ENCODE measurements at regions not wholly inside any gene's neighbourhood (a gene's known extent, or its start where the extent isn't known, plus 50 kb on each side); places are given as distances from the start of the nearest gene placed in this dataset.
"Not testable (repeated sequence)": the region's sequence is repeated elsewhere in the genome, so short reads cannot be mapped to it uniquely, and the experiment has no call there.

GRCh38 chr2:147610496-147611040 is 234.3 kb upstream of the ACVR2A start:
- no peak for DNase-seq (ENCODE audit: low read depth in 3 of 3, low spot score in 1 of 3)

- DNase-seq (ENCODE audit: low read depth in 3 of 3, low spot score in 1 of 3) = no peak
Measured at GRCh38 chr2:147609301-147609700, 235.5 kb upstream of the ACVR2A start.

GRCh38 chr2:147607379-147607778 is 237.4 kb upstream of the ACVR2A start:
- no peak for DNase-seq (ENCODE audit: low read depth in 3 of 3, low spot score in 1 of 3)

GRCh38 chr2:147603876-147604275 is 241.0 kb upstream of the ACVR2A start:
- no peak for DNase-seq (ENCODE audit: low read depth in 3 of 3, low spot score in 1 of 3)

- no peak for DNase-seq (ENCODE audit: low read depth in 3 of 3, low spot score in 1 of 3)
Measured at GRCh38 chr2:147603447-147603846, 241.4 kb upstream of the ACVR2A start.

- DNase-seq (ENCODE audit: low read depth in 3 of 3, low spot score in 1 of 3) = no peak
Measured at GRCh38 chr2:147600646-147601045, 244.2 kb upstream of the ACVR2A start.

- no peak for DNase-seq (ENCODE audit: low read depth in 3 of 3, low spot score in 1 of 3)
Measured at GRCh38 chr2:147600223-147600622, 244.6 kb upstream of the ACVR2A start.

GRCh38 chr2:147595200-147595599 is 249.6 kb upstream of the ACVR2A start:
- no peak for DNase-seq (ENCODE audit: low read depth in 3 of 3, low spot score in 1 of 3)

GRCh38 chr2:147594038-147594437 is 250.8 kb upstream of the ACVR2A start:
- DNase-seq (ENCODE audit: low read depth in 3 of 3, low spot score in 1 of 3) = no peak

- DNase-seq (ENCODE audit: low read depth in 3 of 3, low spot score in 1 of 3) = not testable (repeated sequence)
Measured at GRCh38 chr2:147592784-147593183, 252.0 kb upstream of the ACVR2A start.

GRCh38 chr2:147589127-147589526 is 255.7 kb upstream of the ACVR2A start:
- no peak for DNase-seq (ENCODE audit: low read depth in 3 of 3, low spot score in 1 of 3)

GRCh38 chr2:147588191-147588590 is 256.6 kb upstream of the ACVR2A start:
- DNase-seq (ENCODE audit: low read depth in 3 of 3, low spot score in 1 of 3) = no peak

GRCh38 chr2:147578529-147578928 is 266.3 kb upstream of the ACVR2A start:
- no peak for DNase-seq (ENCODE audit: low read depth in 3 of 3, low spot score in 1 of 3)

- no peak for DNase-seq (ENCODE audit: low read depth in 3 of 3, low spot score in 1 of 3)
Measured at GRCh38 chr2:147577998-147578380, 266.8 kb upstream of the ACVR2A start.

- no peak for DNase-seq (ENCODE audit: low read depth in 3 of 3, low spot score in 1 of 3)
Measured at GRCh38 chr2:147577323-147577997, 267.4 kb upstream of the ACVR2A start.

GRCh38 chr2:147575106-147575505 is 269.7 kb upstream of the ACVR2A start:
- no peak for DNase-seq (ENCODE audit: low read depth in 3 of 3, low spot score in 1 of 3)

GRCh38 chr2:147572622-147573021 is 272.2 kb upstream of the ACVR2A start:
- no peak for DNase-seq (ENCODE audit: low read depth in 3 of 3, low spot score in 1 of 3)

GRCh38 chr2:147569426-147569825 is 275.4 kb upstream of the ACVR2A start:
- no peak for DNase-seq (ENCODE audit: low read depth in 3 of 3, low spot score in 1 of 3)

GRCh38 chr2:147568109-147568508 is 276.7 kb upstream of the ACVR2A start:
- DNase-seq (ENCODE audit: low read depth in 3 of 3, low spot score in 1 of 3) = no peak

GRCh38 chr2:147567136-147567535 is 277.7 kb upstream of the ACVR2A start:
- DNase-seq (ENCODE audit: low read depth in 3 of 3, low spot score in 1 of 3) = no peak

- no peak for DNase-seq (ENCODE audit: low read depth in 3 of 3, low spot score in 1 of 3)
Measured at GRCh38 chr2:147560810-147561535, 283.9 kb upstream of the ACVR2A start.

GRCh38 chr2:147559070-147559725 is 285.6 kb upstream of the ACVR2A start:
- DNase-seq (ENCODE audit: low read depth in 3 of 3, low spot score in 1 of 3) = no peak
